DMS 273 (cell line): ENCODE measurements at regions not wholly inside any gene's neighbourhood (a gene's known extent, or its start where the extent isn't known, plus 50 kb on each side); places are given as distances from the start of the nearest gene placed in this dataset.

Source experiments
- DNase-seq: peaks from one replicate; lab custom pipeline; 2025; ENCODE audit not compliant: unreplicated experiment; lab: John Stamatoyannopoulos, UW

DNA sequence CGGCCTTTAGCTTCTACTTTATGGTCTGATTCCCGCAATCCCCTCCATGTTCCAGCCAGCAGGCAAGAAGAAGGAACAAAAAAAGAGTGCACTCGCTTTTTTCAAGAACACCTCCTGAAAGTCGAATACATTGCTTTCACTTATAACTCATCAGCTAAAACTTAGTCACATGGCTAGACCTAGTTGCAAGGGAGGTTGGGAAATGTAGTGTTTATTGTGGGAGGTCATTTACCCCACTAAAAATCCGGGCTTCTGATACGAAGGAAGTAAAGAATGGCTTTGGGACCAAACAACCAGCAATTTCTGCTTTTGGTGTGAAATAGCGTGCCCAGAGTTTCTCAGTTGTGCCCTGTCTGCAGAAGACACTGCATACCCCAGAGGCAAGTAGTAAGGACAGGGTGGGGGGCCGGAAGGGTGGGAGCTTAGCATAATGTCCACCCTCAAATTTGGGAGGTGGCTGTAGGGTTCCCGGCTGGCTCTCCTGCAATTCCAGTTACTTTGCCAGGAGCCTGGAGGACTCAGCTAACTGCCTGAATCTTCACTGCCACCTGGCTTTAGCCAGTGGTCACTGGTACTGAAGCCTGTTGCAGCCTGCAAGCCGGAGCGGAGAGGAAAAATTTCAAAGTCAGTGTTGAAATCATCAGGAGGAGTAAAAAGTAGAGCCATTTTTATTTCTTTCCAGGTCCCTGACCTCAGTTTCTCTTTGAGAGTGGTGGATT lies 57.7 kb upstream of the F3 start:
- DNase-seq = no peak

DNA sequence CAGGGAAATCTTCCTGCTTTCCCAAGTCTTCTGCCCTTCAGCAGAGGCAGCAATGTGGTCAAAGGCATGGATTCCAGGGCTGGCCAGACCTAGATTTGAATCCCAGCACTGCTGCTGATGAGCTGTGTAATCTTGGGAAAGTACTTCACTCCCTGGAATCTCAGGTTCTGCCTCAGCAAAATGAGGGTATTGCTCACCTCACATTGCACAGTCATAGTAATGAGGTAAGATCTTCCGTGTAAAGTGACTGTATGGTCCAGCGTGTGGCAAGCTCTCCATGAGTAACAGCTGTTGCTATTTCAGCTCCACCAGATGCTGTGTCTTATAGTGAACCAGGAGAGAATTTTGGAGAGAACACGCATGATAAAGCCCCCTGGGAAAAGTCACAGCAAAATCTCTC lies 56.1 kb upstream of the F3 start:
- peak; percentile 37 for DNase-seq

DNA sequence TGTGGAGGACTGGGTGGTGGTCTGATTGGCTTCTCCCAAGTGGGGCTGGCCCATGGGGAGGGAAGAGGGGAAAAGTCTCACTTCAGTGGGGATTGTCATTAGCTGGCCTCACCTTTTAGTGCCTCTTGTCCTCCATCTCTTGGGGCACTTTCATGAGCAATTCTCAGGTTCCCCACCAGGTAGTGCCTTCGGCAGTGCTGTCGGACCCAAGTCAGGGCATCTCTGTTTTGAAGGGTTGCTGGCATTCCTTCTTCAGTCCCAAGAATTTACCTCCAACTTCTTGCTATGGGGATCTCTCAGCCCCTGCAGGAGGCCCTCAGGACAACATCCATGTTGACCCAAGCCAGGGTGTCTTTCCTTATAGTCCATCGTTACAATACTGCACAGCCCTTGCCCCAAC lies 54.7 kb upstream of the F3 start:
- DNase-seq = no peak

DNA sequence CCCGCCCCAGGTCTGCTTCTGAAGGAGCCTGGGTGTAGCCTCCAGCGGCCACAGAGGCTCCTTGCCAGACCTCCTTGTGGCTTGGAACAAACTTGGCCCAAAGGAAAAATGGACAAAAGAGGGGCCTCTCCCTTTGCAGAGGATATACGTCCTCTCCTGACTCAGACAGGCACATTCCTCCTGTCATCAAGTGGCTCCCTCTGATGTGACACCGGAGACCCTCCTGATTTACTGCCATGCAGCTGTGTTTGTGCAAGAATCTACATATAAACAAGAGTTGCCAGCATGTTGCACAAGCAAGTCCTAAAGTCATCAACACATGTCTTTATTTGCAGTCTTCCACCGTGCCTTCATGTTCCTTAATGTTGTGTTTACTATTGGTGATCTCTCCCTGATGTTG lies 54.1 kb upstream of the F3 start:
- DNase-seq = no peak

DNA sequence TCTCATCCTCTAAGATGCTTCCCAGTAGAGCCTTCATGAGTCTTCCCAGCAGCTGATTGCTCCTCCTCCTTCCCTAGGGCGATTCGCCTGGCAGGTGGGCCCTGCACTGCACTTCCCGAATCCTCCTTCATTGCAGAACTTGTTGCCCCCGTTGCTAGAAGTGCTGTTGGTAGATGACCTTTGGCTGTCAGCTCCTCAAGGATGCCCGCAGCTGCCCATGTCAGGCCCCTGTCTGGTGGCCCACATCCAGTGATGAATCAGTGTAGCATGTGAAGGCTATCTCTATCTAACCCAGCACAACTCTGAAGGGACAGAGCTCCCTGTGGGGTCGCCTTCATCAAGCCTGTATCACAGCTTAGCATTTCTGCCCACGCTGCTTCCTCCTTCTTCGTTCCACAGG lies 52.1 kb upstream of the F3 start:
- DNase-seq = no peak

DNA sequence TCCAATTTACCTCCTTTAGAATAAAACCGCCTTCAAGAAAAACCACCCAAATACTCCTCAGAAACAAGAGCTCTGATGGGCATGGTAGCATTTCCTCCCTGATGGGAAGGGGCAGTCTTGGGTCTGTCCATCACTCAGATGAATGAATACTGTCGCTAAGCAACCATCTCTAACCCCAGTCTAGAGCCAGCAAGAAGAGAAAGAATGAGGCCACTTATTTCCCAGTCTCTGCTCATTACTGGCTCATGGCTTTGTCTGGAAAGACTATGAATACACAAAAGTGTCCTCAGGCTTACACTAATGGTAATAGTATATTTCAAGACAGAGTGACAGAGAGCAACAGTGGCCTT lies 51.0 kb upstream of the F3 start:
- DNase-seq = peak; percentile 5

DNA sequence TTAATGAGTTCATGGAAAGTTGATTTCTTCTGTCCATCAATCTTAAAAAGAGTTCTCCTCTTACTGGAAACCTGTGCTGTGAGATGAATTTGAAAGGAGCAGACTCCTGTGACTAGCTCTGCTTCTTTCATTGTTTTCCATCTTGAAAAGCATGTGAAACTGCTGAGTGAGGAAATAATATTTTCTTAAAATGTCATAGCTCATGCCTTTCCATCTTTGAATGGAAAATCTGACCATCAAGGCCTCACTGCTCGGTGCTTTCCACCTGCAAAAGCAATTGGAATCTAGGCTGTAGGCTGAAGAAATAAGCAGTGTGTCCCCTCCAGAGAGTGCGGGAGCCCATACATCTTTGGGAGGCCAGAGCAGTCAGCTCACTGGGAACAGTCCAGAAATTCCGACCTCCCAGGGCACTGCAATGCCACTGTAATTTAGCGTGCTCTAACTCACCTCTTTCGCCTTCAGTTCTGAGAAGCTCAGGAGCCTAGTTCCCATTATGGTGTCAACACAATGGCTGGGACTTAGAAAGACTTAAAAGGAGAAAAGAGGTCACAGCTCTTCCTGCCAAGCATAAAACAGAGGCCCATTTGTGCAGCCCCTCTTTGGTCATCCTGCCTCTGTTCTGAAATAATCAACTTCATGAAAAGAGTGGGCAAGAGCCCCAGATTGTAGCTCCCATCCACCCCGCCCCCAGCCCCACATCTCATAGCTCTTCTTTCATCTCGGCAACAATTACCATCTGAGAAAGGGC lies 50.4 kb upstream of the F3 start:
- no peak for DNase-seq
